SK-N-SH (cell line): ENCODE measurements at regions not wholly inside any gene's neighbourhood (a gene's known extent, or its start where the extent isn't known, plus 50 kb on each side); places are given as distances from the start of the nearest gene placed in this dataset.

Source experiments
- CTCF ChIA-PET: fragments of 300-600, 350-600 bp; formaldehyde crosslinking; extraction: SDS; loops from one replicate; lab custom pipeline; 2021; lab: Yijun Ruan, JAX
- POLR2A ChIA-PET: fragments of 350-600 bp; sonication (Branson Sonifier 250); formaldehyde crosslinking; extraction: SDS; loops from one replicate; lab custom pipeline; 2020; ENCODE audit warnings: antibody characterized with exemption, inconsistent platforms; lab: Yijun Ruan, JAX
- DNase-seq: peaks from one replicate; pipeline ENCODE4 v3.0.0; 2012
- H2AFZ ChIP-seq: fragments of 200-600 bp; sonication (generic); 2 replicates; pipeline ENCODE4 v1.8.1; 2016; ENCODE audit warnings: antibody characterized with exemption, mild to moderate bottlenecking, low read depth
- H3F3A ChIP-seq: fragments of 200-600 bp; sonication (generic); replicated peaks from 2 replicates; pipeline ENCODE3; 2016; ENCODE audit warnings: antibody characterized with exemption, mild to moderate bottlenecking; ENCODE audit not compliant: insufficient read depth
- H3K27ac ChIP-seq, 2 experiments: fragments of 200-500 bp in 1 of 2; fragments of 200-600 bp in 1 of 2; sonication (Bioruptor generic) in 1 of 2; sonication (generic), shearing (Covaris generic) in 1 of 2; 2 replicates each; pipeline versions ENCODE4 v1.5.1 to v1.6.1; 2014 to 2016; ENCODE audit warnings: low read depth in 2 of 2, inconsistent platforms in 1 of 2, low read length in 1 of 2, mild to moderate bottlenecking in 1 of 2, mixed read lengths in 1 of 2
- H3K27me3 ChIP-seq: fragments of 200-600 bp; sonication (generic), shearing (Covaris generic); 2 replicates; pipeline ENCODE4 v1.6.1; 2016; ENCODE audit warnings: mixed run types; ENCODE audit not compliant: insufficient read depth
- H3K36me3 ChIP-seq, 2 experiments: fragments of 200-500 bp in 1 of 2; fragments of 200-600 bp in 1 of 2; sonication (Bioruptor generic) in 1 of 2; sonication (generic) in 1 of 2; replicated peaks in 1 of 2; 2 replicates each; pipeline versions ENCODE3 to v1.5.1; 2014 to 2016; ENCODE audit warnings: low read length in 1 of 2, mild to moderate bottlenecking in 1 of 2; ENCODE audit not compliant: insufficient read depth in 2 of 2, control insufficient read depth in 1 of 2
- H3K4me1 ChIP-seq, 2 experiments: fragments of 200-500 bp in 1 of 2; fragments of 200-600 bp in 1 of 2; sonication (Bioruptor generic) in 1 of 2; sonication (generic), shearing (Covaris generic) in 1 of 2; 2 replicates each; pipeline versions ENCODE4 v1.5.1 to v1.6.1; 2014 to 2016; ENCODE audit warnings: low read depth in 1 of 2, low read length in 1 of 2, mixed run types in 1 of 2; ENCODE audit not compliant: insufficient read depth in 2 of 2, control insufficient read depth in 1 of 2
- H3K4me2 ChIP-seq: fragments of 200-600 bp; sonication (generic), shearing (Covaris generic); 2 replicates; pipeline ENCODE4 v1.6.1; 2017; ENCODE audit warnings: mixed run types
- H3K4me3 ChIP-seq, 2 experiments: fragments of 200-500 bp in 1 of 2; fragments of 200-600 bp in 1 of 2; sonication (Bioruptor generic) in 1 of 2; sonication (generic), shearing (Covaris generic) in 1 of 2; 2 replicates each; pipeline versions ENCODE4 v1.5.1 to v1.8.1; 2014 to 2016; ENCODE audit warnings: low read depth in 2 of 2, inconsistent platforms in 1 of 2, low read length in 1 of 2, mild to moderate bottlenecking in 1 of 2, mixed read lengths in 1 of 2, moderate library complexity in 1 of 2
- H3K79me2 ChIP-seq: fragments of 200-600 bp; sonication (generic); 2 replicates; pipeline ENCODE4 v1.8.1; 2017; ENCODE audit warnings: mild to moderate bottlenecking; ENCODE audit not compliant: insufficient read depth
- H3K9ac ChIP-seq: fragments of 200-600 bp; sonication (generic); 2 replicates; pipeline ENCODE4 v1.6.1; 2017; ENCODE audit warnings: mixed run types
- H3K9me2 ChIP-seq: fragments of 200-600 bp; sonication (generic); 2 replicates; pipeline ENCODE4 v1.6.1; 2017; ENCODE audit warnings: mixed run types
- H3K9me3 ChIP-seq: fragments of 200-600 bp; sonication (generic); 2 replicates; pipeline ENCODE4 v1.6.1; 2017; ENCODE audit warnings: mixed run types, mild to moderate bottlenecking, moderate library complexity
- H4K20me1 ChIP-seq: fragments of 200-600 bp; sonication (generic); 2 replicates; pipeline ENCODE4 v1.6.1; 2017; ENCODE audit warnings: mild to moderate bottlenecking, mixed run types; ENCODE audit not compliant: insufficient read depth
- CHD2 ChIP-seq: fragments of 150-350 bp; IDR thresholded peaks from 2 replicates; pipeline ENCODE4 v1.6.1; 2018; ENCODE audit warnings: low read length; ENCODE audit not compliant: partially characterized antibody
- CTCF ChIP-seq: fragments of 200-600 bp; sonication (generic); IDR thresholded peaks from 2 replicates; pipeline ENCODE4 v1.6.1; 2017; ENCODE audit warnings: antibody characterized with exemption, mild to moderate bottlenecking, moderate library complexity
- ELF1 ChIP-seq: IDR thresholded peaks from 2 replicates; pipeline ENCODE4 v1.4.0; 2012
- EP300 ChIP-seq, 2 experiments: IDR thresholded peaks; 2 replicates each; pipeline versions ENCODE4 v1.4.0 to v1.6.1; 2012; ENCODE audit warnings: borderline replicate concordance in 1 of 2, low read depth in 1 of 2, low read length in 1 of 2
- FOSL2 ChIP-seq: IDR thresholded peaks from 2 replicates; pipeline ENCODE4 v1.4.0; 2012; ENCODE audit warnings: low read depth, mild to moderate bottlenecking, moderate library complexity, borderline replicate concordance
- FOXJ3 ChIP-seq: sonication (generic); formaldehyde crosslinking; IDR thresholded peaks from 2 replicates; pipeline ENCODE4 v1.5.1; 2020; ENCODE audit warnings: mild to moderate bottlenecking, missing genetic modification reagents
- FOXM1 ChIP-seq: IDR thresholded peaks from 2 replicates; pipeline ENCODE4 v1.4.0; 2012; ENCODE audit warnings: low read depth, mild to moderate bottlenecking
- MAX ChIP-seq: IDR thresholded peaks from 2 replicates; pipeline ENCODE4 v1.4.0; 2012; ENCODE audit warnings: low read depth
- MEF2A ChIP-seq: IDR thresholded peaks from 2 replicates; pipeline ENCODE4 v1.4.0; 2012; ENCODE audit warnings: low read depth, borderline replicate concordance
- NFIC ChIP-seq: IDR thresholded peaks from 2 replicates; pipeline ENCODE4 v1.4.0; 2012; ENCODE audit warnings: borderline replicate concordance
- POLR2AphosphoS5 ChIP-seq: IDR thresholded peaks from 2 replicates; pipeline ENCODE4 v1.6.1; 2012; ENCODE audit warnings: low read depth, low read length
- RFX5 ChIP-seq: IDR thresholded peaks from 2 replicates; pipeline ENCODE4 v1.6.1; 2012; ENCODE audit warnings: mild to moderate bottlenecking, improper control_type of control experiment, low read length
- RXRA ChIP-seq: IDR thresholded peaks from 2 replicates; pipeline ENCODE4 v1.4.0; 2012; ENCODE audit warnings: low read depth, mild to moderate bottlenecking, borderline replicate concordance
- SIN3A ChIP-seq: IDR thresholded peaks from 2 replicates; pipeline ENCODE4 v1.6.1; 2012; ENCODE audit warnings: low read depth, mild to moderate bottlenecking, low read length, moderate library complexity, borderline replicate concordance
- TAF1 ChIP-seq: IDR thresholded peaks from 2 replicates; pipeline ENCODE4 v1.6.1; 2012; ENCODE audit warnings: low read depth, mild to moderate bottlenecking, low read length, moderate library complexity, borderline replicate concordance
- TCF12 ChIP-seq: IDR thresholded peaks from 2 replicates; pipeline ENCODE4 v1.4.0; 2012
- USF1 ChIP-seq: IDR thresholded peaks from 2 replicates; pipeline ENCODE4 v1.4.0; 2012; ENCODE audit warnings: low read depth, borderline replicate concordance
- USF2 ChIP-seq: fragments of 150-350 bp; IDR thresholded peaks from 2 replicates; pipeline ENCODE4 v1.6.1; 2017; ENCODE audit warnings: antibody characterized with exemption, low read length, low read depth, borderline replicate concordance
- YY1 ChIP-seq: IDR thresholded peaks from 2 replicates; pipeline ENCODE4 v1.4.0; 2012; ENCODE audit warnings: low read depth, mild to moderate bottlenecking
- WGBS: methylation state at CpG from one replicate; pipeline ENCODE4 v1.1.6; 2017; ENCODE audit warnings: low lambda C conversion rate; 5-methylcytosine and 5-hydroxymethylcytosine counted together

- H3K27me3 ChIP-seq = peaks cover 16% of the 10 kb centered on the region
- DNase-seq = no peak
- 32% methylated on average over 6 of the region's 6 CpGs for WGBS
- CTCF ChIA-PET = interaction anchor here (1.5 kb wide), 1 partner anchor 17 kb away, joined by 4 read pairs; no protein-coding TSS in a partner anchor
- no peak overlapping the region for H3K4me2 ChIP-seq
- H3K9me2 ChIP-seq = no peaks in the 10 kb centered on the region
- no peak overlapping the region for H3K27ac ChIP-seq
- H3K4me3 ChIP-seq = no peak overlapping the region
- no peaks in the 10 kb centered on the region for H3K79me2 ChIP-seq
- POLR2A ChIA-PET = no interaction called here
- no peak overlapping the region for H2AFZ ChIP-seq
- TF ChIP-seq CTCF (no peak), FOSL2 (no peak), TCF12 (no peak), FOXM1 (no peak), RFX5 (no peak), MAX (no peak), USF2 (no peak), FOXJ3 (CRISPR knock-in tag) (no peak), RXRA (no peak), ELF1 (no peak), CHD2 (no peak), YY1 (no peak), SIN3A (no peak), USF1 (no peak), NFIC (no peak), POLR2AphosphoS5 (no peak), MEF2A (no peak), EP300 (IDR thresholded peaks at IDR 0.05; ENCODE audit: borderline replicate concordance in 1 of 2, low read depth in 1 of 2, low read length in 1 of 2) (no peak), TAF1 (no peak)
- H3F3A ChIP-seq = no peaks in the 10 kb centered on the region
- H3K36me3 ChIP-seq = no peaks in the 10 kb centered on the region
- H4K20me1 ChIP-seq = no peaks in the 10 kb centered on the region
- no peaks in the 10 kb centered on the region for H3K9me3 ChIP-seq
- H3K4me1 ChIP-seq = no peaks in the 10 kb centered on the region
- no peak overlapping the region for H3K9ac ChIP-seq
Observed at GRCh38 chr9:21692390-21692789, 110.0 kb upstream of the MTAP start.
